ENCODE measurements at regions not wholly inside any gene's neighbourhood (a gene's known extent, or its start where the extent isn't known, plus 50 kb on each side); places are given as distances from the start of the nearest gene placed in this dataset.
"Not testable (repeated sequence)": the region's sequence is repeated elsewhere in the genome, so short reads cannot be mapped to it uniquely, and the experiment has no call there.

DNA sequence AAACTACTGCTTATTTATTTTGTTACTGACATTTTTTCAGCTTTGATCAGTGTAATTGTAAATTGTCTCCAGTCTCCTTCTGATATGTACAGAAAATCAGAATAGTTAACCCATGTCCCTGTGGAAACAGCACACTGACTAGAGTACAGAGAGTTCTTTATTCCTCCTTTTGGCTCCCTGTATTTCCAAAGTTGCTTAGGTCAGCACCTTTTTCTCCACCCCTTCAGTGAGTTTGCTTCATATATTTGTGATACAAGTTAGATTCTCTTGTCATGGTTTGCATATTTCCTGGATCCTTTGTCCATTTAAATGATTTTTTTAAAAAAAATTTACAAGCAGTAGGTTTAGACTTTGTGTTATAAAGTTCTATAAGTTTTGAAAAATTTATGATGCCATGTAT lies 2051.1 kb upstream of the LRRTM1 start:
- DNase-seq: no peak

GRCh38 chr2:82345910-82346309 lies 2041.4 kb upstream of the LRRTM1 start:
- DNase-seq: no peak

- DNase-seq: no peak
Measured at GRCh38 chr2:82344670-82345069, 2040.1 kb upstream of the LRRTM1 start.

GRCh38 chr2:82342356-82342755 lies 2037.8 kb upstream of the LRRTM1 start:
- DNase-seq: no peak

DNA sequence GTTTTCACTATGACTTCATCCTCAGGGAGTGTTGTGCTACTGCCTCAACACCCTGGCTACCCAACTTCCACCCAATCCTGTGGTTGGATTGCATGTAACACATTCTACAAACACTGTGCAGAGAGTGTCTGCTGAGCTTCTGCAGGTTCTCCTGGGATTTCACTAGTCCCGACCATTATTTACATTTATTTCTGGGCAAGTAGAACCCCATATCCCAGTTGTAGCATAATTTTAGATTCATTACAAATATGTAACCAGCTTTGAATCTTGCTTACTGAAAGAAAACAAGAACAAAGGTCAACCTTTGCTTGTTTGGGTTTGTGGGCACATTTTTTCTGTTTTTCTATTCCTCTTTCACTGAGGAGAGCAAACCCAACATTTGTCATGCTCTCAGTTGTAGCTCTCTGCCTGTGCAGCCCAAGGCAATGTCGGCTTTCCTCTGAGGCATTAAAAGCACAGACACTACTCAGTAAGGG lies 2036.1 kb upstream of the LRRTM1 start:
- DNase-seq: no peak

- no peak for DNase-seq
Measured at GRCh38 chr2:82339805-82340204, 2035.3 kb upstream of the LRRTM1 start.

GRCh38 chr2:82333697-82334096 lies 2029.1 kb upstream of the LRRTM1 start:
- DNase-seq: no peak

DNA sequence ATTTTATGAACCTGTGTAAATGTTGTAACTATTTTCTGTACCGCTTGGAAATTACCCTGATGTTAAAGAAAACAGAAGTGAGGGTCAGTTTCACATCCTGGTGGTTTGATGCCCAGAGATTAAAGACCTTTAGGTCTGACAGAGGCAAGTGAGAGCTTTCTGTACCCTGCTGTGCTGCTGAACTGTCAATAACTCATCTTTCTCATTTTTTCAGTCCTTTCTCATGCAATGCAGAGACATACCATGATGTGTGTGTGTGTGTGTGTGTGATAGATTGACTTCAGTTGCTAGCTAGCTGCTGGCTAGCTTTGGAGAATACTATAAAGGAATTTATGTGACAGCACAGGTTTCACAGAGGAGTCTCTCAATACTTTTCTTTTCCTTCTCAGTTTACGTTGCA lies 2025.6 kb upstream of the LRRTM1 start:
- no peak for DNase-seq

GRCh38 chr2:82326180-82326767 lies 2021.7 kb upstream of the LRRTM1 start:
- not testable (repeated sequence) for DNase-seq

DNA sequence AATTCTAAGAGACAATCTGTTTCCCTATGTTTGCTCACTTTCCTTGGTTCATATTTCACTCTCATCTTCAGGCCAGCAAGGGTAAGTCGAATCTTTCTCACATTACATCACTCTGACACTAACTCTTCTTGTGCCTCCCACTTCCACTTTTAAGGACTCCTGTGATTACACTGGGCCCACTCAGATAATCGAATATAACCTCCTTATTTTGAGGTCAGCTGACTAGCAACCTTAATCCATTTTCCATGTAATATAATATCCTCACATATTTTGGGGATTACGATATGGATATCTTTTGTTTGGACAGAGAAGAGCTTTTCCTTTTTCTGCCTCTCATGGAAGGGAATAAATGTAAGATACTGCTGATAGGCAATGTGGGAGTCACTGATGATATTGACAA lies 2015.7 kb upstream of the LRRTM1 start:
- DNase-seq: no peak

DNA sequence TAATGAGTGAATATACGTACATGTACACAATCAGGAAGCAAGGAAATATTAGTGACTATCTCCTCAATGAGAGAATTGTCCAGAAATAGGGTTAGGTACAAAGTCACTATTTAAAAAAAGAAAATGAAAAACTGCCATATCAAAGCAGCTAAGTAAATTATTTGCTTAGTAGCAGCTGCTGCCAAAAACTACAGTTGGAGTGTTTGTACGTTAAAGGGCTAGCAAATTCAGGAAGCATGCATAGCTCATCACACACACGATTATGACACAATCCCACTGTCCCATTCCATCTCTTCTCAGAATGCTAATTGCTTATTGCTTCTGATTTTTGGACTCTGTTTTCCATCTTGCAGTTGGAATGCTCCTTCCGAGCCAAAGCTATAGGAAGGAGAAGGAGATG lies 2012.5 kb upstream of the LRRTM1 start:
- no peak for DNase-seq

GRCh38 chr2:82316586-82316985 lies 2012.0 kb upstream of the LRRTM1 start:
- no peak for DNase-seq

DNA sequence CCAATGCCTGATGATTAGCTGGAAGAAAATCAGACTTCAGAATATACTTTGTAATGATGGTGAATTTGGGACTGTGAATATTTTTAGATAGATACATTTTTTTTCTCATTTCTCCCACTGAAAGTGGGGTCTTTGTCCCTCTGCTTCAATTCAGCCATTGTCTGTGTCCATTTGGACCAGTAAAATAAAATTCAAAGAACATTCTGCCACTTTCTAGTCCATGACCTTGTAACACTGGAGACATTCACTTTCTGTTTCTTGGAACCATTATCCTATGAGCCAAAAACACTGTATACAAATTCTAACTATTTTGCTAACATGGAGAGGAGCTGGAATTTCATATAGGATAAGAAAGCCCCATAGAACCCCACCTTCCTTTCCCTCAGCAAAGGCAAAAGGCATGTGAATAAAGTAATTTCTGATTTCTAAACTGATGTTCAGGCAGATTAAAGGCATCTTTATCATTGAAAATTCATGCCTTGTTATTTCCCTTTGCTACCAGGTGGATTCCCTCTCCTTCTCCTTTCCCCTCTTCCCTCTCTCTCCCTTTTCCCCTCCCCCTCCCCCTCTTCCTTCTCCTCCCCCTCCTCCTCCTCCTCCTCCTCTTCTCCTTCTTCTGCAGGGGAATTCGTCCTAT lies 2010.4 kb upstream of the LRRTM1 start:
- no peak for DNase-seq

DNA sequence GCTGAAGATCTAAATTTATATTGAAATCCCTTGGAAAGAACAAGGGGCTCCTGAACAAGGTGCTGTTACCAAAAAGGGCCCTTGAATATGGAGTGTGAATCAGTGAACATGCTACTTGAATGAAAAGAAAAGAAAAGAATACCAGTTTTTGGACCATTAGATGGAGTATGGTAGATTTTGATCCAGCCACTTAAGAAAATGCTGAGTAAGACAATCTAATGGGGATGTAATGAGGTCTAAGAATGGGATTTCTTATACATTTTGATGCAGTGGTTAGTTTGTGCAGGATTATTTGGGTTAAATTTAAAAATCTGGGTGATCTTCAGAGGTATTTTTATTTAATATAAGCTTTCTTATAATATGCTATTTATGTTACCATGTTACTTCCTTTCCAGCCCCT lies 2003.0 kb upstream of the LRRTM1 start:
- no peak for DNase-seq

DNA sequence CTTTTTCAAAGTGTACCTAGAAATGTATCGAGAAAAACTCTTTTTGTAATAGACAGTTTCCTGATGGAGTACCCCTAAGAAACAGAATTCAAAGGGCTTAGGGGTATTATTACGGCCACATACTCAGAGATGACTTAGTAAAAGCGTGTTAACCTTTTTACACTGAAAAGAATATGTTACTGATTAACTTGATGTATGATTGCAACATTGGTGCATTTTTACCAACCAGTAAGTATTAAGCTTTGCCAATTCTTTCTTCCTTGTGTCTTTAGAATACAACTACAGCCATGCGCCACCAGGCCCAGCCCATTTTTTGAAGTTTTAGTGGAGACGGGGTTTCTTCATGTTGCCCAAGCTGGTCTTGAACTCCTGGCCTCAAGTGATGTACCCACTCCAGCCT lies 1997.0 kb upstream of the LRRTM1 start:
- DNase-seq: no peak

GRCh38 chr2:82289446-82289845 lies 1984.9 kb upstream of the LRRTM1 start:
- no peak for DNase-seq

DNA sequence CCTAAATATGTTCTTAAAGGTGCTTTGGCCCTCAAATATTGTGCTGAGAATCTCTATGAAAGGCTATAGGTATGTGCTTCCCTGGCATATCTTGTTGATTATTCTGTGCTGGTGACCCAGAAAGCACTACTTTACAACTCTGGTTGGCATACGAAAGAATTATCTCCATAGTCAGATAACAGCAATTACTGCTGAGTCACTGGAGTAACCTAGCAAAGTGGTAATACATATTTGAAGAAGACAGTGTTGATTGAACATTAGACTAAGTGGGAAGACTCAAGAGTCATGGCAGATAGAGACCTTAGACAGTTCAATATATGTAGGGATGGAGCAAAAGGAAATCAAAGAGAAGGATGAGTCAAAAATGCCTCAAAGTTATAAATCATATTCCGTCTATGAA lies 1978.5 kb upstream of the LRRTM1 start:
- no peak for DNase-seq

- no peak for DNase-seq
Measured at GRCh38 chr2:82282111-82282882, 1977.7 kb upstream of the LRRTM1 start.

- no peak for DNase-seq
Measured at GRCh38 chr2:82279367-82279766, 1974.8 kb upstream of the LRRTM1 start.

- DNase-seq: no peak
Measured at GRCh38 chr2:82278416-82278815, 1973.9 kb upstream of the LRRTM1 start.

DNA sequence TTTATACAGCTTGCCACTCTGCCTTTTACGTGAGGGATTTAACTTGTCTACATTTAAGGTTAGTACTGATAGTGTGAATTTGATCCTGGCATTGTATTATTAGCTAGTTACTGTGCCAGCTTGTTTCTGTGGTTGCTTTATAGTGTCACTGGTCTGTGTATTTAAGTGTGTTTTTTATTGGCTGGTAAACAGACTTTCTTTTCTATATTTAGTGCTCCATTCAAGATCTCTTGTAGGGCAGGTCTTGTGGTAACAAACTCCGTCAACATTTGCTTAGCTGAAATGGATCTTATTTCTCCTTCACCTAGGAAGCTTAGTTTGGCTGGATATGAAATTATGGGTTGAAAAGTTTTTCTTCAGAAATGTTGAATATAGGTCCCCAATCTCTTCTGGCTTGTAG lies 1971.0 kb upstream of the LRRTM1 start:
- no peak for DNase-seq

DNA sequence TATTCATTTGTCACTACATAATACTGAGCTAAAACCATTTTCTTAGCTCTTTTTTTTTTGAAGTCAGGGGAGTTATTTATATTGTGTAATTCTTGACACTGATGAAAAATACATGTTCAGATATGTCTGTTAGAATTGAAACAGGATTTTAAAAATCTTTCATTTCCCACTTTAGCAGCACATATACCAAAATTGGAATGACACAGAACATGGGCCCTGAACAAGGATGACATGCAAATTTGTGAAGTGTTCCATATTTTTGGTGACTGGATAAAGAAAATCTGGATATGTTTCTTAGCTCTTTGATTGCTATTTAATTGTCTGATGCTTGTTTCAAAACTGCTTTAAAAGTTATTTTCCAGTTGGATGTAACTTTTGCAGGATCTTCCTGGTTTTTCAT lies 1963.9 kb upstream of the LRRTM1 start:
- no peak for DNase-seq

- no peak for DNase-seq
Measured at GRCh38 chr2:82260521-82260920, 1956.0 kb upstream of the LRRTM1 start.

- DNase-seq: no peak
Measured at GRCh38 chr2:82259551-82259950, 1955.0 kb upstream of the LRRTM1 start.
